Colonic mucosa (tissue), 4 donors: ENCODE measurements at regions not wholly inside any gene's neighbourhood (a gene's known extent, or its start where the extent isn't known, plus 50 kb on each side); places are given as distances from the start of the nearest gene placed in this dataset.

Experiments
- DNase-seq: peaks from one replicate; pipeline ENCODE4 v3.0.0-alpha.2; 2020
- H3K27ac ChIP-seq: fragments of 200-600 bp; one replicate; pipeline ENCODE4 v1.8.0; 2021
- H3K27me3 ChIP-seq: fragments of 200-600 bp; one replicate; pipeline ENCODE4 v1.8.0; 2021
- H3K36me3 ChIP-seq: fragments of 200-600 bp; one replicate; pipeline ENCODE4 v1.8.0; 2021
- H3K4me1 ChIP-seq: fragments of 200-600 bp; one replicate; pipeline ENCODE4 v1.8.0; 2021; ENCODE audit warnings: mild to moderate bottlenecking
- H3K4me3 ChIP-seq: fragments of 200-600 bp; one replicate; pipeline ENCODE4 v1.8.0; 2021
- H3K9ac ChIP-seq, 2 donors: one replicate each; pipeline ENCODE4 v1.7.0; 2013; ENCODE audit warnings: control low read depth in 2 of 2, low read depth in 2 of 2, low read length in 2 of 2
- H3K9me3 ChIP-seq: fragments of 200-600 bp; one replicate; pipeline ENCODE4 v1.8.0; 2021
- intact Hi-C: fragments of 100-400 bp; cut with DNase I; formaldehyde crosslinking; loops from one replicate; pipeline ENCODE4 v1.14.1; 2022
- TF ChIP-seq, protein P1 (sequence below): fragments of 200-600 bp; IDR thresholded peaks from one replicate; pipeline ENCODE4 v1.8.0; 2022; ENCODE audit warnings: antibody characterized with exemption, mild to moderate bottlenecking
- donor health status: healthy.
- donor health status: DM: no; HTN: no; CAD: no.
- donor health status: DM: no; HTN: no; CAD: no.

- Histone ChIP-seq H3K9me3 (no peaks in the 10 kb centered on the region), H3K4me1 (no peaks in the 10 kb centered on the region), H3K27me3 (no peaks in the 10 kb centered on the region), H3K36me3 (no peaks in the 10 kb centered on the region), H3K9ac (no peak overlapping the region), H3K4me3 (no peak overlapping the region), H3K27ac (no peak overlapping the region)
- intact Hi-C loops, result no loop called here
- DNase-seq, result no peak
- TF ChIP-seq, protein P1, sequence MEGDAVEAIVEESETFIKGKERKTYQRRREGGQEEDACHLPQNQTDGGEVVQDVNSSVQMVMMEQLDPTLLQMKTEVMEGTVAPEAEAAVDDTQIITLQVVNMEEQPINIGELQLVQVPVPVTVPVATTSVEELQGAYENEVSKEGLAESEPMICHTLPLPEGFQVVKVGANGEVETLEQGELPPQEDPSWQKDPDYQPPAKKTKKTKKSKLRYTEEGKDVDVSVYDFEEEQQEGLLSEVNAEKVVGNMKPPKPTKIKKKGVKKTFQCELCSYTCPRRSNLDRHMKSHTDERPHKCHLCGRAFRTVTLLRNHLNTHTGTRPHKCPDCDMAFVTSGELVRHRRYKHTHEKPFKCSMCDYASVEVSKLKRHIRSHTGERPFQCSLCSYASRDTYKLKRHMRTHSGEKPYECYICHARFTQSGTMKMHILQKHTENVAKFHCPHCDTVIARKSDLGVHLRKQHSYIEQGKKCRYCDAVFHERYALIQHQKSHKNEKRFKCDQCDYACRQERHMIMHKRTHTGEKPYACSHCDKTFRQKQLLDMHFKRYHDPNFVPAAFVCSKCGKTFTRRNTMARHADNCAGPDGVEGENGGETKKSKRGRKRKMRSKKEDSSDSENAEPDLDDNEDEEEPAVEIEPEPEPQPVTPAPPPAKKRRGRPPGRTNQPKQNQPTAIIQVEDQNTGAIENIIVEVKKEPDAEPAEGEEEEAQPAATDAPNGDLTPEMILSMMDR, result no peak
Measured at GRCh38 chr16:54654429-54654828, 276.2 kb upstream of the IRX5 start.

DNA sequence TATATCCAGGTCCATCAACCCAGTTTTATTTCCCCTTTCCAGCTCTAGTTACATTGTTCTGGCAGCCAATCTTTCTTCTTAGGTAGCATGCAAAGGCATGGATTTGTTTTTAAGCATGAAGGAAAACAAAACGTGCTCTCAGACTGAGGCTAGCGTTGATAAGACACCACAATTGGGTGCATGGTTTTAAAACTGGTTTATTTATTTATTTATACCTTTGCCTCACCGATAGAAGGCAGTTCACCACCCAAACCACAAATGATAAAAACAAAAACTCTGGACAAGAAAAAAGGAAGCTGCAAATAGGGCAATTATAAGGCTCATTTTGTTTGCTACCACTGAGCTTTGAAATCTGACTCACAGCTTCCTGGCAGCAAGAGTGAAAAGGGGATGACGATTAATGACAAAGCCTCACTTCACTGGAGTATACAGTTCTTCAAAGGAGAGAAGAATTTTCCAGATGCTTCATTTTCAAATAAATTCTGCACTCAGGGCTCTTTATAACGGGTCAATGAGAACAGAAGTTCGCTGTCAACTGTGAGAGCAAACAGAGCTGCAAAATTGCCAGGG is 278.4 kb upstream of the IRX5 start:
- Histone ChIP-seq H3K4me3 (no peak overlapping the region), H3K9me3 (no peaks in the 10 kb centered on the region), H3K4me1 (no peaks in the 10 kb centered on the region), H3K27ac (no peak overlapping the region), H3K27me3 (no peaks in the 10 kb centered on the region), H3K36me3 (no peaks in the 10 kb centered on the region), H3K9ac (no peak overlapping the region)
- TF ChIP-seq, protein P1, result no peak
- intact Hi-C loops, result no loop called here
- no peak for DNase-seq

GRCh38 chr16:54651440-54652195 is 279.0 kb upstream of the IRX5 start:
- intact Hi-C loops, result no loop called here
- no peak for DNase-seq
- TF ChIP-seq, protein P1, result no peak
- H3K27ac ChIP-seq, result no peak overlapping the region
- H3K4me3 ChIP-seq, result no peak overlapping the region
- H3K36me3 ChIP-seq, result no peaks in the 10 kb centered on the region
- no peaks in the 10 kb centered on the region for H3K27me3 ChIP-seq
- no peaks in the 10 kb centered on the region for H3K9me3 ChIP-seq
- H3K9ac ChIP-seq, result no peak overlapping the region
- H3K4me1 ChIP-seq, result no peaks in the 10 kb centered on the region

- no peak for DNase-seq
- H3K27ac ChIP-seq, result no peak overlapping the region
- H3K9ac ChIP-seq, result no peak overlapping the region
- H3K4me3 ChIP-seq, result no peak overlapping the region
- intact Hi-C loops, result no loop called here
- H3K4me1 ChIP-seq, result no peaks in the 10 kb centered on the region
- no peaks in the 10 kb centered on the region for H3K27me3 ChIP-seq
- H3K9me3 ChIP-seq, result no peaks in the 10 kb centered on the region
- TF ChIP-seq, protein P1, result no peak
- H3K36me3 ChIP-seq, result no peaks in the 10 kb centered on the region
Measured at GRCh38 chr16:54649876-54650275, 280.8 kb upstream of the IRX5 start.

- intact Hi-C loops, result no loop called here
- no peak overlapping the region for H3K9ac ChIP-seq
- no peaks in the 10 kb centered on the region for H3K9me3 ChIP-seq
- no peak overlapping the region for H3K27ac ChIP-seq
- H3K36me3 ChIP-seq, result no peaks in the 10 kb centered on the region
- TF ChIP-seq, protein P1, result no peak
- H3K27me3 ChIP-seq, result no peaks in the 10 kb centered on the region
- H3K4me1 ChIP-seq, result no peaks in the 10 kb centered on the region
- no peak for DNase-seq
- no peak overlapping the region for H3K4me3 ChIP-seq
Measured at GRCh38 chr16:54648575-54648974, 282.1 kb upstream of the IRX5 start.
